ENCODE measurements at regions not wholly inside any gene's neighbourhood (a gene's known extent, or its start where the extent isn't known, plus 50 kb on each side); places are given as distances from the start of the nearest gene placed in this dataset.

DNA sequence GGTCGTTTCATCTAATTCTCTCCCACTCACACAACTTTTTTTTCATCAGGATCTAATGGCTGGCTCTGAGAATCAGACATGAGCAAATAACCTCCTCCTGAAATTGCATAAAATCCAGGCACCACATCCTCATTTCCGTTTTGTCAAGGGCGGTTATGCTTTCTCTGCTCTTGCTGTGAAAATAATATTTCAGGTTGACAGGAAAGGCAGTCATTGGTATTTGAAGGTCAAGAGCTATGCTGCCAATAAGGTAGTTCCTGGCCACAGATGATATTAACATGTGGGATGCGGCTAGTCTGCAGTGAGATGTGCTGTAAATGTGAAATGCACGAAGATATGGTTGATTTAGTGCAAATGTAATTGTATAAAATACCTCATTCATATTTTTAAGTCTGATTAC, 870.2 kb upstream of the TMEM132C start:
- intact Hi-C loops (cut with DNase I) = no loop called here
- no peaks in the 10 kb centered on the region for H3K36me3 ChIP-seq (replicated peaks in 1 of 2)
- H3K4me3 ChIP-seq = no peak overlapping the region
- WGBS, 4 donors = 35 to 57% (median 51%) methylated on average over 5 of the region's 5 CpGs
- H3K9me3 ChIP-seq (replicated peaks in 1 of 3) = no peaks in the 10 kb centered on the region
- H3K27ac ChIP-seq = no peak overlapping the region
- H3K4me1 ChIP-seq (replicated peaks in 1 of 2) = no peaks in the 10 kb centered on the region
- H3K27me3 ChIP-seq = no peaks in the 10 kb centered on the region
- no peak for TF ChIP-seq POLR2A (IDR thresholded peaks at IDR 0.05)
- TF ChIP-seq, protein P1, sequence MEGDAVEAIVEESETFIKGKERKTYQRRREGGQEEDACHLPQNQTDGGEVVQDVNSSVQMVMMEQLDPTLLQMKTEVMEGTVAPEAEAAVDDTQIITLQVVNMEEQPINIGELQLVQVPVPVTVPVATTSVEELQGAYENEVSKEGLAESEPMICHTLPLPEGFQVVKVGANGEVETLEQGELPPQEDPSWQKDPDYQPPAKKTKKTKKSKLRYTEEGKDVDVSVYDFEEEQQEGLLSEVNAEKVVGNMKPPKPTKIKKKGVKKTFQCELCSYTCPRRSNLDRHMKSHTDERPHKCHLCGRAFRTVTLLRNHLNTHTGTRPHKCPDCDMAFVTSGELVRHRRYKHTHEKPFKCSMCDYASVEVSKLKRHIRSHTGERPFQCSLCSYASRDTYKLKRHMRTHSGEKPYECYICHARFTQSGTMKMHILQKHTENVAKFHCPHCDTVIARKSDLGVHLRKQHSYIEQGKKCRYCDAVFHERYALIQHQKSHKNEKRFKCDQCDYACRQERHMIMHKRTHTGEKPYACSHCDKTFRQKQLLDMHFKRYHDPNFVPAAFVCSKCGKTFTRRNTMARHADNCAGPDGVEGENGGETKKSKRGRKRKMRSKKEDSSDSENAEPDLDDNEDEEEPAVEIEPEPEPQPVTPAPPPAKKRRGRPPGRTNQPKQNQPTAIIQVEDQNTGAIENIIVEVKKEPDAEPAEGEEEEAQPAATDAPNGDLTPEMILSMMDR (IDR thresholded peaks at IDR 0.05) = no peak
- no peak for DNase-seq

DNA sequence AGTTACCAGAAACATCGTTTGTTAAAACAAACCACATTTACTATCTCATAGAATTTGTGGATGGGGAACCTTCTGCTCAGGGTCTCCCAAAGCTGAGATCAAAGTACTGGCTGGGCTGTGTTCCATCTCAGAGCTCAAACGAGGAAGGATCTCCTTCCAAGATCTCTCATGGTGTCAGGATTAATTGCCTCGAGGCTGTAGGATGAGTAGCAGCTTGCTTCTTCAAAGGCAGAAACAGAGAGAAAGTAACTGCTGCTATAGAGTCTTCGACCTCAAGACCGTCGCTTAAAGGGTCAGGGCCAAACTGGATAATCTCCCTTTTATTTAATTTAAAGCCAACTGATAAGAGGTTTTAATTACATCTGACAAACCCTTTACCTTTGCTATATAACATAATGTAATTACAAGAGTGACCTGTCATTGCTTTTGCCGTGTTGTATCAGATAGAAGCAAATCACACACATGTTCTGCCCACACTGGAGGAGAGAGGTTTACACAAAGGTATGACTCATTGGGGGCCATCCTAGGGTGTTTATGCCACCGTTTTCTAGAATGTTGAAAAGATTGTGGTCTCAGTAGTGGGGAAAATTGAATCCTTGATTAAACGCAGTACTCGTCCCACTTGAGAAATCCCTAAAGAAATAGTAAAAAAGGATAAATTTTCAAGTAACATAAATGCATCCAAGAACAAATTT, 868.8 kb upstream of the TMEM132C start:
- DNase-seq = no peak
- TF ChIP-seq POLR2A (IDR thresholded peaks at IDR 0.05) = no peak
- TF ChIP-seq, protein P1 (IDR thresholded peaks at IDR 0.05) = no peak
- Histone ChIP-seq H3K9me3 (replicated peaks in 1 of 3) (no peaks in the 10 kb centered on the region), H3K4me3 (no peak overlapping the region), H3K36me3 (replicated peaks in 1 of 2) (no peaks in the 10 kb centered on the region), H3K4me1 (replicated peaks in 1 of 2) (no peaks in the 10 kb centered on the region), H3K27me3 (no peaks in the 10 kb centered on the region), H3K27ac (no peak overlapping the region)
- intact Hi-C loops (cut with DNase I) = no loop called here
- 28 to 39% (median 32%) methylated on average over 8 to 10 of the region's 10 CpGs for WGBS, 4 donors

GRCh38 chr12:127399451-127399850, 867.5 kb upstream of the TMEM132C start:
- H3K27ac ChIP-seq = no peak overlapping the region
- no peaks in the 10 kb centered on the region for H3K9me3 ChIP-seq (replicated peaks in 1 of 3)
- no peak for DNase-seq
- H3K4me1 ChIP-seq (replicated peaks in 1 of 2) = no peaks in the 10 kb centered on the region
- 72 to 78% (median 74%) methylated on average over 3 of the region's 3 CpGs for WGBS, 4 donors
- intact Hi-C loops (cut with DNase I) = no loop called here
- no peaks in the 10 kb centered on the region for H3K27me3 ChIP-seq
- no peak for TF ChIP-seq POLR2A (IDR thresholded peaks at IDR 0.05)
- TF ChIP-seq, protein P1 (IDR thresholded peaks at IDR 0.05) = no peak
- no peaks in the 10 kb centered on the region for H3K36me3 ChIP-seq (replicated peaks in 1 of 2)
- no peak overlapping the region for H3K4me3 ChIP-seq

DNA sequence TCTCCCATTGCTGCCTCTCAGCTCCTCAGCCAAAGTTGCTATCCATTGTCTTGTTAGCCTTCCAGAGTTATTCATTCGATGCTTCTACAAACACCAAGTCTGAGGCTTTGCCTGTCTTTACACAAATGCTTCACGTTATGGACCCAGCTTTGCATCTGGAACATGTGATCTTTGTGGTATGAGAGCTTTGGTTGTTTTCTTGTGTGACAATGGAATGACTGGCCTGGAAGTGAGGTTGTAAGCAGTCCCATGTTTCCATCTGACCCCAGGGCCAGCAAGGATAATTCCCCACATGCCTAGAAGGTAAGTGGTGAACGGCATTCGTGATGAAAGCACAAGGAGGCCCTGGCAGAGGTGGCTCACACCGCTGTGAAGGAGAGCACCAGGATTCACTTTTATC, 866.7 kb upstream of the TMEM132C start:
- no peak for TF ChIP-seq POLR2A (IDR thresholded peaks at IDR 0.05)
- TF ChIP-seq, protein P1 (IDR thresholded peaks at IDR 0.05) = no peak
- H3K27ac ChIP-seq = no peak overlapping the region
- no peaks in the 10 kb centered on the region for H3K4me1 ChIP-seq (replicated peaks in 1 of 2)
- no peak overlapping the region for H3K4me3 ChIP-seq
- 75 to 85% (median 83%) methylated on average over 5 of the region's 5 CpGs for WGBS, 4 donors
- intact Hi-C loops (cut with DNase I) = no loop called here
- no peaks in the 10 kb centered on the region for H3K36me3 ChIP-seq (replicated peaks in 1 of 2)
- DNase-seq = no peak
- H3K27me3 ChIP-seq = no peaks in the 10 kb centered on the region
- H3K9me3 ChIP-seq (replicated peaks in 1 of 3) = no peaks in the 10 kb centered on the region

All from adrenal gland (tissue), 9 donors.